HEK293 (cell line): ENCODE measurements at regions not wholly inside any gene's neighbourhood (a gene's known extent, or its start where the extent isn't known, plus 50 kb on each side); places are given as distances from the start of the nearest gene placed in this dataset.

Experiments
- CTCF ChIA-PET: fragments of 350-600 bp; formaldehyde crosslinking; extraction: SDS; loops from one replicate; lab custom pipeline; 2021; ENCODE audit warnings: antibody characterized with exemption; lab: Yijun Ruan, JAX
- POLR2A ChIA-PET: fragments of 300-600 bp; formaldehyde crosslinking; extraction: SDS; loops from one replicate; lab custom pipeline; 2020; ENCODE audit warnings: antibody characterized with exemption, inconsistent platforms; lab: Yijun Ruan, JAX
- H3K27ac ChIP-seq: fragments of 200-500 bp; sonication (Bioruptor generic); 2 replicates; pipeline ENCODE4 v1.5.1; 2014; ENCODE audit warnings: low read depth, low read length, control low read depth, inconsistent platforms; ENCODE audit errors: extremely low read depth
- H3K36me3 ChIP-seq, 2 experiments: fragments of 200-500 bp in 1 of 2; sonication (Bioruptor generic) in 1 of 2; 1 replicate in 1 of 2; 2 replicates in 1 of 2; pipeline ENCODE4 v1.5.1; 2014 to 2017; ENCODE audit warnings: inconsistent platforms in 2 of 2, low read length in 2 of 2; ENCODE audit not compliant: control insufficient read depth in 2 of 2, insufficient read depth in 1 of 2
- H3K4me1 ChIP-seq: fragments of 200-500 bp; sonication (Bioruptor generic); 2 replicates; pipeline ENCODE4 v1.5.1; 2014; ENCODE audit warnings: mild to moderate bottlenecking, low read length, inconsistent platforms; ENCODE audit not compliant: control insufficient read depth, insufficient read depth
- H3K4me3 ChIP-seq: 2 replicates; pipeline ENCODE4 v1.5.1; 2011; ENCODE audit warnings: low read depth, mild to moderate bottlenecking, control low read depth, low read length, moderate library complexity
- H3K9me3 ChIP-seq: fragments of 200-500 bp; sonication (Bioruptor generic); 2 replicates; pipeline ENCODE4 v1.5.1; 2014; ENCODE audit warnings: low read depth, low read length, inconsistent platforms; ENCODE audit not compliant: control insufficient read depth, insufficient read depth
- HOXC10 ChIP-seq: sonication (generic); formaldehyde crosslinking; IDR thresholded peaks from 2 replicates; pipeline ENCODE4 v1.8.1; 2023; ENCODE audit warnings: mild to moderate bottlenecking, missing genetic modification reagents
- PRDM1 ChIP-seq: fragments of 450-650 bp; formaldehyde crosslinking; IDR thresholded peaks from 2 replicates; pipeline ENCODE4; 2016; ENCODE audit warnings: missing biosample characterization, missing genetic modification characterization
- PRDM2 ChIP-seq: fragments of 450-650 bp; formaldehyde crosslinking; IDR thresholded peaks from 2 replicates; pipeline ENCODE4 v1.5.1; 2016; ENCODE audit warnings: missing biosample characterization, missing genetic modification characterization, borderline replicate concordance
- SALL2 ChIP-seq: fragments of 450-650 bp; formaldehyde crosslinking; IDR thresholded peaks from 2 replicates; pipeline ENCODE4 v1.5.0; 2017; ENCODE audit warnings: missing biosample characterization, mild to moderate bottlenecking, missing genetic modification characterization, borderline replicate concordance
- YY1 ChIP-seq: fragments of 450-650 bp; formaldehyde crosslinking; IDR thresholded peaks from 2 replicates; pipeline ENCODE4 v1.5.1; 2018; ENCODE audit warnings: missing biosample characterization, missing genetic modification characterization
- ZBTB21 ChIP-seq: fragments of 450-650 bp; formaldehyde crosslinking; IDR thresholded peaks from 2 replicates; pipeline ENCODE4 v1.5.1; 2017; ENCODE audit warnings: missing biosample characterization, missing genetic modification characterization
- ZBTB6 ChIP-seq: fragments of 450-650 bp; formaldehyde crosslinking; IDR thresholded peaks from 2 replicates; pipeline ENCODE4 v1.5.1; 2017; ENCODE audit warnings: missing biosample characterization, missing genetic modification characterization
- ZNF174 ChIP-seq: fragments of 450-650 bp; formaldehyde crosslinking; IDR thresholded peaks from 2 replicates; pipeline ENCODE4 v1.5.0; 2017; ENCODE audit warnings: missing biosample characterization, mild to moderate bottlenecking, missing genetic modification characterization
- ZNF223 ChIP-seq: fragments of 450-650 bp; formaldehyde crosslinking; IDR thresholded peaks from 2 replicates; pipeline ENCODE4 v1.5.1; 2016; ENCODE audit warnings: missing biosample characterization, missing genetic modification characterization
- ZNF248 ChIP-seq: fragments of 450-650 bp; formaldehyde crosslinking; IDR thresholded peaks from 2 replicates; pipeline ENCODE4 v1.5.1; 2017; ENCODE audit warnings: missing biosample characterization, missing genetic modification characterization
- ZNF26 ChIP-seq: fragments of 450-650 bp; formaldehyde crosslinking; IDR thresholded peaks from 2 replicates; pipeline ENCODE4 v1.5.1; 2016; ENCODE audit warnings: missing biosample characterization, missing genetic modification characterization
- ZNF266 ChIP-seq: fragments of 450-650 bp; formaldehyde crosslinking; IDR thresholded peaks from 2 replicates; pipeline ENCODE4 v1.5.1; 2016; ENCODE audit warnings: missing biosample characterization, missing genetic modification characterization, low read depth
- ZNF513 ChIP-seq: fragments of 450-650 bp; IDR thresholded peaks from 2 replicates; pipeline ENCODE4 v1.5.1; 2018; ENCODE audit warnings: missing biosample characterization, missing genetic modification characterization
- ZNF529 ChIP-seq: fragments of 450-650 bp; formaldehyde crosslinking; IDR thresholded peaks from 2 replicates; pipeline ENCODE4 v1.5.1; 2017; ENCODE audit warnings: missing genetic modification characterization, missing biosample characterization; ENCODE audit not compliant: insufficient replicate concordance
- ZNF571 ChIP-seq: fragments of 450-650 bp; formaldehyde crosslinking; IDR thresholded peaks from 2 replicates; pipeline ENCODE4 v1.5.0; 2017; ENCODE audit warnings: missing biosample characterization, missing genetic modification characterization
- ZNF596 ChIP-seq: fragments of 450-650 bp; IDR thresholded peaks from 2 replicates; pipeline ENCODE4 v1.5.0; 2018; ENCODE audit warnings: missing biosample characterization, mild to moderate bottlenecking, missing genetic modification characterization, moderate library complexity
- ZNF768 ChIP-seq: fragments of 450-650 bp; formaldehyde crosslinking; IDR thresholded peaks from 2 replicates; pipeline ENCODE4 v1.5.1; 2018; ENCODE audit warnings: missing biosample characterization, mild to moderate bottlenecking, missing genetic modification characterization
- ZNF777 ChIP-seq: fragments of 450-650 bp; formaldehyde crosslinking; IDR thresholded peaks from 2 replicates; pipeline ENCODE4 v1.5.1; 2017; ENCODE audit warnings: missing biosample characterization, missing genetic modification characterization, borderline replicate concordance
- ZXDB ChIP-seq: fragments of 450-650 bp; formaldehyde crosslinking; IDR thresholded peaks from 2 replicates; pipeline ENCODE4 v1.5.1; 2016; ENCODE audit warnings: missing biosample characterization, missing genetic modification characterization

GRCh38 chrX:118178450-118178849 is 61.8 kb upstream of the KLHL13 start (continued):
- TF ChIP-seq ZNF26 (tag by site-specific recombination), result no peak
- no peak for TF ChIP-seq SALL2
- TF ChIP-seq ZNF223 (tag by site-specific recombination), result no peak
- no peak for TF ChIP-seq ZNF768 (tag by site-specific recombination)
- no peak for TF ChIP-seq ZNF174 (tag by site-specific recombination)
- TF ChIP-seq ZBTB21 (tag by site-specific recombination), result no peak
- no peak for TF ChIP-seq ZXDB (tag by site-specific recombination)
- no peak for TF ChIP-seq ZBTB6 (tag by site-specific recombination)
- no peak for TF ChIP-seq ZNF266 (tag by site-specific recombination)
- TF ChIP-seq ZNF248 (tag by site-specific recombination), result no peak

- POLR2A ChIA-PET, result no interaction called here
- Histone ChIP-seq H3K9me3 (peaks cover 3% of the 10 kb centered on the region), H3K36me3 (no peaks in the 10 kb centered on the region), H3K27ac (no peak overlapping the region), H3K4me1 (no peaks in the 10 kb centered on the region), H3K4me3 (no peak overlapping the region)
- TF ChIP-seq ZNF571 (tag by site-specific recombination) (no peak), ZNF513 (tag by site-specific recombination) (no peak), PRDM1 (tag by site-specific recombination) (no peak), HOXC10 (CRISPR knock-in tag) (no peak), YY1 (tag by site-specific recombination) (no peak), ZNF768 (tag by site-specific recombination) (no peak), ZNF529 (tag by site-specific recombination) (no peak), PRDM2 (no peak), ZNF596 (no peak), ZNF777 (tag by site-specific recombination) (no peak)
- CTCF ChIA-PET, result interaction anchor here (1.5 kb wide), 1 partner anchor 13 kb away, joined by 5 read pairs; no protein-coding TSS in a partner anchor
Observed at GRCh38 chrX:118179161-118179560, 62.6 kb upstream of the KLHL13 start.
